ENCODE measurements at regions not wholly inside any gene's neighbourhood (a gene's known extent, or its start where the extent isn't known, plus 50 kb on each side); places are given as distances from the start of the nearest gene placed in this dataset.

DNA sequence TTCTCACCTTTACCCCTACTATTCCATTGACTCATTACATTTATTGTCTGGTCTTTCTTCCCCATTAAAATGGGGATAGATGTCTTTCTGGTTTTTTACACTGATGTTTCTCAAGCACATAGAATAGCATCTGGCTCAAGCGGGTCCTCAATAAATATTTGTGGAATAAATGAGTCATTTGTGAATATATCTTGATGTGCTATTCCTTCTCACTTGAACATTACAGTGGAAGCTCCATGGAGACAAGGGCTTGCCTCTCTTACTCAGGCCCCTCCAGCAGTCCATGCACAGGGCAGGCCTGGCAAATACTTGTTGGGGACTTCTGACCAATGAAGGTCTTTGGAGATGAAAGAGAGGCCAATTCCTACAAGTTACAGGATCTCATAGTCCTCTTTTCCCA lies 151.7 kb upstream of the TAS2R1 start:
- TF ChIP-seq, protein P1, sequence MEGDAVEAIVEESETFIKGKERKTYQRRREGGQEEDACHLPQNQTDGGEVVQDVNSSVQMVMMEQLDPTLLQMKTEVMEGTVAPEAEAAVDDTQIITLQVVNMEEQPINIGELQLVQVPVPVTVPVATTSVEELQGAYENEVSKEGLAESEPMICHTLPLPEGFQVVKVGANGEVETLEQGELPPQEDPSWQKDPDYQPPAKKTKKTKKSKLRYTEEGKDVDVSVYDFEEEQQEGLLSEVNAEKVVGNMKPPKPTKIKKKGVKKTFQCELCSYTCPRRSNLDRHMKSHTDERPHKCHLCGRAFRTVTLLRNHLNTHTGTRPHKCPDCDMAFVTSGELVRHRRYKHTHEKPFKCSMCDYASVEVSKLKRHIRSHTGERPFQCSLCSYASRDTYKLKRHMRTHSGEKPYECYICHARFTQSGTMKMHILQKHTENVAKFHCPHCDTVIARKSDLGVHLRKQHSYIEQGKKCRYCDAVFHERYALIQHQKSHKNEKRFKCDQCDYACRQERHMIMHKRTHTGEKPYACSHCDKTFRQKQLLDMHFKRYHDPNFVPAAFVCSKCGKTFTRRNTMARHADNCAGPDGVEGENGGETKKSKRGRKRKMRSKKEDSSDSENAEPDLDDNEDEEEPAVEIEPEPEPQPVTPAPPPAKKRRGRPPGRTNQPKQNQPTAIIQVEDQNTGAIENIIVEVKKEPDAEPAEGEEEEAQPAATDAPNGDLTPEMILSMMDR (IDR thresholded peaks at IDR 0.05), result no peak
- no peak for TF ChIP-seq POLR2A (IDR thresholded peaks at IDR 0.05)

All from right lobe of liver (tissue), 4 donors.